ENCODE measurements at regions not wholly inside any gene's neighbourhood (a gene's known extent, or its start where the extent isn't known, plus 50 kb on each side); places are given as distances from the start of the nearest gene placed in this dataset.

DNA sequence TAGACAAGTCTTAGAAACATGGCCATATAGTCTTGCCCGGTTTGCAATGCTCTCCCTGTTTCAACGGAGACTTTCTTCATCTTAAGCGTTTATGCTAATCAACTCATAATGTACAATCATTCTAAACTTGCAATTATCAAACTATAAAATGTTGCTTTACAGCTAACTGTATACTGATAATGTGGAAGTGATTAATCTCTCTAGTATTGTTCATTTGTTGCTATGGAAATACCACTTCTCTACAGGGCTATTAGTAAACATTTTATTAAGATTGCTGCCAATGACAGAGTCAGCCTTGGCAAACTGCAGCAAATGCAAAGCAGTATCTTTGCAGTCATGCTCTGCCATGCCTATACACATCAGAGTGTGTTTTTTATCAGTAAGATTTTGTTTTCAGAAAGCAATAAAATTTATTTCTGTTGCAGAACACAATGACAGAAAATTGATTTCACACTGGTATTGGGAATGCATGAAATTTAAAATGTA lies 1201.8 kb upstream of the CDH2 start:
- TF ChIP-seq, protein P1, sequence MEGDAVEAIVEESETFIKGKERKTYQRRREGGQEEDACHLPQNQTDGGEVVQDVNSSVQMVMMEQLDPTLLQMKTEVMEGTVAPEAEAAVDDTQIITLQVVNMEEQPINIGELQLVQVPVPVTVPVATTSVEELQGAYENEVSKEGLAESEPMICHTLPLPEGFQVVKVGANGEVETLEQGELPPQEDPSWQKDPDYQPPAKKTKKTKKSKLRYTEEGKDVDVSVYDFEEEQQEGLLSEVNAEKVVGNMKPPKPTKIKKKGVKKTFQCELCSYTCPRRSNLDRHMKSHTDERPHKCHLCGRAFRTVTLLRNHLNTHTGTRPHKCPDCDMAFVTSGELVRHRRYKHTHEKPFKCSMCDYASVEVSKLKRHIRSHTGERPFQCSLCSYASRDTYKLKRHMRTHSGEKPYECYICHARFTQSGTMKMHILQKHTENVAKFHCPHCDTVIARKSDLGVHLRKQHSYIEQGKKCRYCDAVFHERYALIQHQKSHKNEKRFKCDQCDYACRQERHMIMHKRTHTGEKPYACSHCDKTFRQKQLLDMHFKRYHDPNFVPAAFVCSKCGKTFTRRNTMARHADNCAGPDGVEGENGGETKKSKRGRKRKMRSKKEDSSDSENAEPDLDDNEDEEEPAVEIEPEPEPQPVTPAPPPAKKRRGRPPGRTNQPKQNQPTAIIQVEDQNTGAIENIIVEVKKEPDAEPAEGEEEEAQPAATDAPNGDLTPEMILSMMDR (conservative IDR thresholded peaks at IDR 0.05) = no peak
- no peak for TF ChIP-seq ZFX (IDR thresholded peaks at IDR 0.05)
